ENCODE measurements at regions not wholly inside any gene's neighbourhood (a gene's known extent, or its start where the extent isn't known, plus 50 kb on each side); places are given as distances from the start of the nearest gene placed in this dataset.

DNA sequence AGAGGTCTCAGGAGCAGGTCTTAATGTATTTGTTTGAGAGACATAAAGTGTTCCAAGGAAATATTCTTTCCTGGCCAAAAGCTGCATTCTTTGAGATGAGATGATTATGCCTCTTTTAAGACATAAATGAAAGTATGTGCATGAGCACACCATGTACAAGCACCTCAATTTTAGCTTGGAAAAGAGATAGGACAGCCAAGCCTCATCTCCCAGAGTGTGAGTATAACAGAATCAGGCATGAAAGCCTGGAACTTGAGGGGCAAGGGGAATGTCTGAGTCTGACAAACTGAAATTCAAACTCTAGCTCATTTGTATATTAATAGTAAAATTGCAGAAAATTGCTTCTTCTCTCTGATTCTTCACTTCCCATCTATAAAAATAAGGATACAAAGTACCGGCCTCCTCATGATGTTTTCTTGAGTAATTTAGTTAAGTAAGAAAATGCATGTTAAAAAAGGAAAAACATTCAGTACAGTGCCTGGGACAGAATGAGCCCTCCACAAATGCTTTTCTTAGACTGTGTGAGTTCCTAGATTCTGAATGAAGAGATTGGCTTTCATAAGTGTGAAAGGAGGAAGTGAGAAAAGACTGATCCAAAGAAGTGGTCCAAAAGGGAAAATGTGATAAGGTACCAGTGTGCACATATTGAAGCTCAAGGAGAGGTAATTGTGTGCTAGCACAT is 1260.9 kb upstream of the SORCS1 start:
- no peak overlapping the region for H3K4me3 ChIP-seq (replicated peaks in 1 of 2; ENCODE audit: low read depth in 1 of 2, low read length in 2 of 2)
- no peaks in the 10 kb centered on the region for H3K4me1 ChIP-seq (ENCODE audit: control insufficient read depth in 1 of 2, insufficient read depth in 2 of 2, low read length in 2 of 2)
- no peaks in the 10 kb centered on the region for H3K9me2 ChIP-seq (ENCODE audit: insufficient read depth)
- H3K9me3 ChIP-seq (ENCODE audit: control insufficient read depth in 1 of 2, insufficient read depth in 1 of 2, low read depth in 1 of 2, low read length in 2 of 2) = peaks cover 33% of the 10 kb centered on the region in 2 experiments; a peak in 2 of 4 replicates
- H3K9ac ChIP-seq (ENCODE audit: low read length) = no peak overlapping the region
- H4K20me1 ChIP-seq (ENCODE audit: insufficient read depth) = no peaks in the 10 kb centered on the region
- ChIA-PET RAD21 (ENCODE audit: low non-redundant PET in 1 of 2, low total read pairs in 2 of 2, uncharacterized antibody in 2 of 2, unreplicated experiment in 2 of 2) (no interaction called here), POLR2A (no interaction called here), CTCF (no interaction called here)
- no peak for ATAC-seq
- no peak overlapping the region for H2AFZ ChIP-seq (ENCODE audit: low read depth, low read length, poor library complexity, severe bottlenecking)
- BruUV-seq (replicated peaks) = no TSS peak
- H3K36me3 ChIP-seq (ENCODE audit: control insufficient read depth in 1 of 2, insufficient read depth in 2 of 2, low read length in 2 of 2) = no peaks in the 10 kb centered on the region
- DNase-seq (ENCODE audit: low read depth, low spot score) = no peak
- no peaks in the 10 kb centered on the region for H3K79me2 ChIP-seq (ENCODE audit: insufficient read depth, low read length)
- H3K27ac ChIP-seq (ENCODE audit: low read depth, low read length) = no peak overlapping the region
- H3K4me2 ChIP-seq (ENCODE audit: low read length) = no peak overlapping the region
- intact Hi-C loops (cut with micrococcal nuclease) = no loop called here
- TF ChIP-seq TCF7L2 (IDR thresholded peaks at IDR 0.05; ENCODE audit: borderline replicate concordance, extremely low read depth, insufficient read depth, insufficient read length) (no peak), SP1 (IDR thresholded peaks at IDR 0.05; ENCODE audit: low read depth) (no peak), RAD21 (IDR thresholded peaks at IDR 0.05; ENCODE audit: low read depth) (no peak), ZFX (IDR thresholded peaks at IDR 0.05) (no peak), YY1 (IDR thresholded peaks at IDR 0.05; ENCODE audit: extremely low read depth, insufficient replicate concordance, low read depth, low read length) (no peak), CEBPB (IDR thresholded peaks at IDR 0.05; ENCODE audit: low read depth) (no peak), ZNF274 (IDR thresholded peaks at IDR 0.05; ENCODE audit: low read depth, low read length) (no peak), CBX3 (IDR thresholded peaks at IDR 0.05; ENCODE audit: low read depth) (no peak), ZBTB33 (IDR thresholded peaks at IDR 0.05; ENCODE audit: extremely low read depth, insufficient replicate concordance, low read length) (no peak), CTCF (IDR thresholded peaks at IDR 0.05 in 2 of 3, conservative IDR thresholded peaks at IDR 0.05 in 1 of 3; ENCODE audit: borderline replicate concordance in 1 of 3, insufficient read depth in 1 of 3, low read depth in 2 of 3, low read length in 2 of 3) (no peak), JUND (IDR thresholded peaks at IDR 0.05) (no peak), EZH2phosphoT487 (IDR thresholded peaks at IDR 0.05; ENCODE audit: borderline replicate concordance) (no peak), SRF (IDR thresholded peaks at IDR 0.05; ENCODE audit: low read depth) (no peak), POLR2A (IDR thresholded peaks at IDR 0.05; ENCODE audit: borderline replicate concordance, extremely low read depth, insufficient read depth, insufficient read length) (no peak), SIN3A (IDR thresholded peaks at IDR 0.05; ENCODE audit: low read depth) (no peak)
- TF ChIP-seq, protein P1, sequence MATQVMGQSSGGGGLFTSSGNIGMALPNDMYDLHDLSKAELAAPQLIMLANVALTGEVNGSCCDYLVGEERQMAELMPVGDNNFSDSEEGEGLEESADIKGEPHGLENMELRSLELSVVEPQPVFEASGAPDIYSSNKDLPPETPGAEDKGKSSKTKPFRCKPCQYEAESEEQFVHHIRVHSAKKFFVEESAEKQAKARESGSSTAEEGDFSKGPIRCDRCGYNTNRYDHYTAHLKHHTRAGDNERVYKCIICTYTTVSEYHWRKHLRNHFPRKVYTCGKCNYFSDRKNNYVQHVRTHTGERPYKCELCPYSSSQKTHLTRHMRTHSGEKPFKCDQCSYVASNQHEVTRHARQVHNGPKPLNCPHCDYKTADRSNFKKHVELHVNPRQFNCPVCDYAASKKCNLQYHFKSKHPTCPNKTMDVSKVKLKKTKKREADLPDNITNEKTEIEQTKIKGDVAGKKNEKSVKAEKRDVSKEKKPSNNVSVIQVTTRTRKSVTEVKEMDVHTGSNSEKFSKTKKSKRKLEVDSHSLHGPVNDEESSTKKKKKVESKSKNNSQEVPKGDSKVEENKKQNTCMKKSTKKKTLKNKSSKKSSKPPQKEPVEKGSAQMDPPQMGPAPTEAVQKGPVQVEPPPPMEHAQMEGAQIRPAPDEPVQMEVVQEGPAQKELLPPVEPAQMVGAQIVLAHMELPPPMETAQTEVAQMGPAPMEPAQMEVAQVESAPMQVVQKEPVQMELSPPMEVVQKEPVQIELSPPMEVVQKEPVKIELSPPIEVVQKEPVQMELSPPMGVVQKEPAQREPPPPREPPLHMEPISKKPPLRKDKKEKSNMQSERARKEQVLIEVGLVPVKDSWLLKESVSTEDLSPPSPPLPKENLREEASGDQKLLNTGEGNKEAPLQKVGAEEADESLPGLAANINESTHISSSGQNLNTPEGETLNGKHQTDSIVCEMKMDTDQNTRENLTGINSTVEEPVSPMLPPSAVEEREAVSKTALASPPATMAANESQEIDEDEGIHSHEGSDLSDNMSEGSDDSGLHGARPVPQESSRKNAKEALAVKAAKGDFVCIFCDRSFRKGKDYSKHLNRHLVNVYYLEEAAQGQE (IDR thresholded peaks at IDR 0.05; ENCODE audit: low read depth) = no peak
- TF ChIP-seq, protein P2, sequence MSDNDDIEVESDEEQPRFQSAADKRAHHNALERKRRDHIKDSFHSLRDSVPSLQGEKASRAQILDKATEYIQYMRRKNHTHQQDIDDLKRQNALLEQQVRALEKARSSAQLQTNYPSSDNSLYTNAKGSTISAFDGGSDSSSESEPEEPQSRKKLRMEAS (IDR thresholded peaks at IDR 0.05) = no peak
- no peaks in the 10 kb centered on the region for H3K27me3 ChIP-seq (ENCODE audit: insufficient read depth, low read length)

Measured in HCT116 (cell line).